ENCODE measurements at regions not wholly inside any gene's neighbourhood (a gene's known extent, or its start where the extent isn't known, plus 50 kb on each side); places are given as distances from the start of the nearest gene placed in this dataset.

- DNase-seq (ENCODE audit: low spot score), result no peak
- H3K4me3 ChIP-seq, result no peak overlapping the region
- no peak overlapping the region for H3K27ac ChIP-seq
- TF ChIP-seq, protein P1, sequence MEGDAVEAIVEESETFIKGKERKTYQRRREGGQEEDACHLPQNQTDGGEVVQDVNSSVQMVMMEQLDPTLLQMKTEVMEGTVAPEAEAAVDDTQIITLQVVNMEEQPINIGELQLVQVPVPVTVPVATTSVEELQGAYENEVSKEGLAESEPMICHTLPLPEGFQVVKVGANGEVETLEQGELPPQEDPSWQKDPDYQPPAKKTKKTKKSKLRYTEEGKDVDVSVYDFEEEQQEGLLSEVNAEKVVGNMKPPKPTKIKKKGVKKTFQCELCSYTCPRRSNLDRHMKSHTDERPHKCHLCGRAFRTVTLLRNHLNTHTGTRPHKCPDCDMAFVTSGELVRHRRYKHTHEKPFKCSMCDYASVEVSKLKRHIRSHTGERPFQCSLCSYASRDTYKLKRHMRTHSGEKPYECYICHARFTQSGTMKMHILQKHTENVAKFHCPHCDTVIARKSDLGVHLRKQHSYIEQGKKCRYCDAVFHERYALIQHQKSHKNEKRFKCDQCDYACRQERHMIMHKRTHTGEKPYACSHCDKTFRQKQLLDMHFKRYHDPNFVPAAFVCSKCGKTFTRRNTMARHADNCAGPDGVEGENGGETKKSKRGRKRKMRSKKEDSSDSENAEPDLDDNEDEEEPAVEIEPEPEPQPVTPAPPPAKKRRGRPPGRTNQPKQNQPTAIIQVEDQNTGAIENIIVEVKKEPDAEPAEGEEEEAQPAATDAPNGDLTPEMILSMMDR (IDR thresholded peaks at IDR 0.05), result no peak
These were observed 86.6 kb upstream of the MAFB start for GRCh38 chr20:40775561-40776146.

- no peak for DNase-seq (ENCODE audit: low spot score)
These were observed 87.7 kb upstream of the MAFB start for GRCh38 chr20:40776466-40777457.

GRCh38 chr20:40777653-40778052 lies 88.6 kb upstream of the MAFB start:
- TF ChIP-seq, protein P1 (IDR thresholded peaks at IDR 0.05), result no peak

More at GRCh38 chr20:40776466-40777457, 87.7 kb upstream of the MAFB start:
- TF ChIP-seq, protein P1 (IDR thresholded peaks at IDR 0.05), result no peak
- H3K4me3 ChIP-seq, result no peak overlapping the region
- H3K27ac ChIP-seq, result no peak overlapping the region

GRCh38 chr20:40778894-40779496 lies 90.0 kb upstream of the MAFB start:
- no peak for DNase-seq (ENCODE audit: low spot score)
- Histone ChIP-seq H3K4me3 (no peak overlapping the region), H3K27ac (no peak overlapping the region)
- TF ChIP-seq, protein P1 (IDR thresholded peaks at IDR 0.05), result no peak

More at GRCh38 chr20:40777653-40778052, 88.6 kb upstream of the MAFB start:
- H3K27ac ChIP-seq, result no peak overlapping the region
- H3K4me3 ChIP-seq, result no peak overlapping the region
- DNase-seq (ENCODE audit: low spot score), result no peak

GRCh38 chr20:40781327-40782042 lies 92.4 kb upstream of the MAFB start:
- TF ChIP-seq, protein P1 (IDR thresholded peaks at IDR 0.05), result no peak
- H3K4me3 ChIP-seq, result no peak overlapping the region
- DNase-seq (ENCODE audit: low spot score), result no peak
- no peak overlapping the region for H3K27ac ChIP-seq

GRCh38 chr20:40782043-40782368 lies 93.0 kb upstream of the MAFB start:
- Histone ChIP-seq H3K27ac (no peak overlapping the region), H3K4me3 (no peak overlapping the region)
- TF ChIP-seq, protein P1 (IDR thresholded peaks at IDR 0.05), result no peak
- DNase-seq (ENCODE audit: low spot score), result no peak
